IPS-NIHi7 (cell line): ENCODE measurements at regions not wholly inside any gene's neighbourhood (a gene's known extent, or its start where the extent isn't known, plus 50 kb on each side); places are given as distances from the start of the nearest gene placed in this dataset.
"Not testable (repeated sequence)": the region's sequence is repeated elsewhere in the genome, so short reads cannot be mapped to it uniquely, and the experiment has no call there.

ENCODE experiments used
- DNase-seq: peaks from one replicate; pipeline ENCODE4 v3.0.0; 2012; ENCODE audit warnings: mixed read lengths; ENCODE audit errors: extremely low spot score

DNA sequence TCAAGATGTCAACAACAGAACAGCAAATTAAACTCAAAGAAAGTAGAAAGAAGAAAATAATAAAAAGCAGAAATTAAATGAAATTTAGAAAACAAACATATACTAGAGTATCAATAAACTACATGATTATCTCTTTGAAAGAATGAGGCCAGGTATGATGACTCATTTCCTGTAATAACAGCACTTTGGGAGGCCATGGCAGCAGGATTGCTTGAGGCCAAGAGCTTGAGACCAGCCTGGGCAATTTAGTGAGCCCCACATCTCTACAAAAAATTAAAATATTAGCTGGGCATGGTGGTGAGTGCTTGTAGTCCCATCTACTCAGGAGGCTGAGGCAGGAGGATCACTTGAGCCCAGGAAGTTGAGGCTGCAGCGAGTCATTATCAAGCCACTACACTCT, 232.5 kb downstream of the RAB11FIP4 start:
- no peak for DNase-seq

- DNase-seq = no peak
Measured at GRCh38 chr17:31622500-31622899, 231.0 kb downstream of the RAB11FIP4 start.

- DNase-seq = no peak
Measured at GRCh38 chr17:31621566-31621965, 230.1 kb downstream of the RAB11FIP4 start.

DNA sequence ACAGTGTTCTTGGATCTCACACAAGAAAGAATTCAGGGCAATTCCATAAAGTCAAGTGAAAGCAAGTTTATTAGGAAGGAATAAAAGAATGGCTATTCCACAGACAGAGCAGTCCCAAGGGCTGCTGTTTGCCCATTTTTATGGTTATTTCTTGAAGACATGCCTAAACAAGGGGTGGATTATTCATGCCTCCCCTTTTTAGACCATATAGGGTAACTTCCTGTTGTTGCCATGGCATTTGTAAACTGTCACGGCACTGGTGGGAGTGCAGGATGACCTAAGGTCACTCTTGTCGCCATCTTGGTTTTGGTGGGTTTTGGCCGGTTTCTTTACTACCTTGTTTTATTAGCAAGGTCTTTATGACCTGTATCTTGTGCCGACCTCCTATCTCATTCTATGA, 219.6 kb downstream of the RAB11FIP4 start:
- not testable (repeated sequence) for DNase-seq

GRCh38 chr17:31609996-31610910, 218.8 kb downstream of the RAB11FIP4 start:
- peak; percentile 39 for DNase-seq

GRCh38 chr17:31609331-31609730, 217.9 kb downstream of the RAB11FIP4 start:
- DNase-seq = no peak

DNA sequence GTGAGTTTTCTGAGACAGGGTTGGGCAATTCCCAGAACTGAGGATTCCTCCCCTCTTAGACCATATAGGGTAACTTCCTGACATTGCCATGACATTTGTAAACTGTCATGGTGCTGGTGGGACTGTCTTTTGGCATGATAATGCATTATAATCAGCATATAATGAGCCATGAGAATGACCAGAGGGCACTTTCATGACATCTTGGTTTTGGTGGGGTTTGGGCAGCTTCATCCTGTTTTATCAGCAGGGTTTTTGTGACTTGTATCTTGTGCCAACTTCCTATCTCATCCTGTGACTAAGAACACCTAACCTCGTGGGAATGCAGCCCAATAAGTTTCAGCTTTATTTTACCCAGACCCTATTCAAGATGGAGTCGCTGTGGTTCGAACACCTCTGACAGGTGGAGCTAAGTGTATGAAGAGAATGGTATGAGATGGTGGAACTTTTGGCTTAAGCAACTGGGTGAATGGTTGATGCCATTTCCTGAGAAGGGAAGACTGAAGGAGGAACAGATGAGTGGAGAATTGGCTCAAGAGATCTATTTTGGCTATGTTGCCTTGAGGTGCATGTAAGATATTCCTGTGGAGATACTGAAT, 217.3 kb downstream of the RAB11FIP4 start:
- no peak for DNase-seq

- DNase-seq = no peak
Measured at GRCh38 chr17:31605761-31606160, 214.3 kb downstream of the RAB11FIP4 start.

DNA sequence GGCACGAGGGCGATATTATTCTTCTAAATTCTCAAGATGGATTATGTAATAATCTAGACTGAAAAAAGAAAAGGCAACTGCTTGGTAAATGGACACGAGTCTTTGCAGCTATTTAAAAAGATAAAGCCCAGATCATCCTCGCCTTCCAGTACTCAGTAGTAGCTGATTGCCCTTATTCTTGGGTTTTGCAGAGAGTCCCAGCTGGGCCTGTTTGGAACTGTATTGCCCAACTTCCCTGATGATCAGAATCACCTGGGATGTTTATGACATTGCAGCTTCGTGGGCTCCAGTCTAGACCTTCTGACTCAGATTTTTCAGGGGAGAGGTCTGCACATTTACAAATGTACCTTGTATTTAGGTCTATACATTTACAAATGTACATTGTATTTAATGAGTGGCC, 213.5 kb downstream of the RAB11FIP4 start:
- DNase-seq = no peak

- not testable (repeated sequence) for DNase-seq
Measured at GRCh38 chr17:31600144-31600543, 208.7 kb downstream of the RAB11FIP4 start.

DNA sequence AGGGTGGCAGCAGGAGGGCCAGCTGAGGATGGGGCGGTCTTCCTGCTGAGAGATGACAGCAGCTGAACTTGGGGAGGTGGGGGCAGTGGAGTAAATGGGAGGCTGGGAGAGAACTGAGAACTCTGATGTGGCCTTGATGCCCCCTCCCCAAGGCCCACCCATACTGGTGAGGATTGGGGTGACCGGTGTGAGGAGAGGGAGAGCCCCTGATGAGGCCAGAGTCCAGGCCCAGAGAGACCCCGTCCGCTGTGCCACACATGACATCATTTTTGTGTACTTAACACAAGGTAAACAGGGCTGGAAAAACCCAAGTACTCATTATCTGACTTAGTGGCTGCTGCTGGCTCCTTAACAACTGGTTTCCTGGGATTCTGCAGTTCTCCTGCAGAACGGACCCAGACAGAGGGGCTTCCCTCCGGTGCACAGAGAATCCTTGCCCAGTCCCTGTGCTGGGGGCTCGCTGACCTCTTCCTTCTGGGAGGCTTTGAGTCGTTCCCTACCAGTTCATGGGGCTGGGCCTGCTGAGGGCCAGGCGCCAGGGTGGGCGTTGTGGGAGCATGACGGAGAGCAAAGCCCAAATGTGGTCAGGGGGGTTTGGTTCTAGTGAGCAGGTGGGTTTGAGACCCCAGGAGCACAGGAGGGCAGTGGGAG, 207.6 kb downstream of the RAB11FIP4 start:
- no peak for DNase-seq

GRCh38 chr17:31598399-31598782, 206.9 kb downstream of the RAB11FIP4 start:
- DNase-seq = no peak

- no peak for DNase-seq
Measured at GRCh38 chr17:31597646-31598398, 206.3 kb downstream of the RAB11FIP4 start.

GRCh38 chr17:31596382-31597323, 205.2 kb downstream of the RAB11FIP4 start:
- DNase-seq = peak; percentile 80

DNA sequence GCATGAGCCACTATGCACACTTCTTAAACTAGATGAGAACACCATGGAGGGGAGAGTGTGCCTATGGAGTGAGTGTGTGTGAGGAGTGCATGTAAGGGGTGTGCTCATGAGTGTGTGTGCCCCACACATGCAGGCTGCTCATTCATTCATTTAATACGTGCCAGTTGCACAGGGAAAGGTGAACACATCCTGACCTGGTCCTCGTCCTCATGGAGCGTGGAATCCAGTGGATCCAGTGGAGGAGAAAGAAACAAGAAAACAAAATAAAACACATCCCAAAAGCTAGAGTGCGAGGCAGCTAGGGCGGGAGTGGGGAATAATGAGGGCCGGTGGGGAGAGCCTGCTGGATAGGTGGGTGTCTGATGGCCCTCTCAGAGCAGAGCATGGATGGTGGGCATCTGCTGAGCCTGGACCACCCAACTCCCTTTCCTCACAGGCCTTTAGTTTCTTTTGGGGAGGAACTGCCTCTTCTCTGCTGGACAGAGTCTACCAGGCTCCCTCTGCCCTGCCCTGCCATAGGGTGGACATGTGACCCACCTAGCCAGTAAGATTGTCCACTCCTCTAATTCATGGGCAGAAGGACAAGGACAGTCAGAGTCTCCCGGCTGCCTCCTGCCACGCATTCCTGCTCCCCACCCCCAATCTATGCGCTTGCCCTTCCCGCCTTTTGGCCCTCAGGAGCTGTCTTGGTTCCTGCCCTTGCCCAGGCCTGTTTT, 204.3 kb downstream of the RAB11FIP4 start:
- DNase-seq = no peak

DNA sequence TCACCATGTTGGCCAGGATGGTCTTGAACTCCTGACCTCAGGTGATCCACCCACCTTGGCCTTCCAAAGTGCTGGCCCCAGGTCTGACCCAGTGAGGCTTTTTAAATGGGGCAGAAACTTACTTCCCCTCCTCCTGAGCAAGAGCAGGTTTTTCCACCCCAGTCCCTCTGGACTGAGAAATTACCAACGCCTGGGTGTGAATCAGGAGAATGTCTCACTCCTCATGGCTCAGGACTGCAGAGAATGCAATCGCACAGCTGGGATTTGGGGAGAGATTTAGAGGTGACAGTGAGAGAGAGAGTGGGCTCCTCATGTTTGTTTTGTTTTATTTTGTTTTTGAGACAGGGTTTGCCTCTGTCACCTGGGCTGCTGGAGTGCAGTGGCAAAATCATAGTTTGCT, 203.6 kb downstream of the RAB11FIP4 start:
- DNase-seq = no peak

DNA sequence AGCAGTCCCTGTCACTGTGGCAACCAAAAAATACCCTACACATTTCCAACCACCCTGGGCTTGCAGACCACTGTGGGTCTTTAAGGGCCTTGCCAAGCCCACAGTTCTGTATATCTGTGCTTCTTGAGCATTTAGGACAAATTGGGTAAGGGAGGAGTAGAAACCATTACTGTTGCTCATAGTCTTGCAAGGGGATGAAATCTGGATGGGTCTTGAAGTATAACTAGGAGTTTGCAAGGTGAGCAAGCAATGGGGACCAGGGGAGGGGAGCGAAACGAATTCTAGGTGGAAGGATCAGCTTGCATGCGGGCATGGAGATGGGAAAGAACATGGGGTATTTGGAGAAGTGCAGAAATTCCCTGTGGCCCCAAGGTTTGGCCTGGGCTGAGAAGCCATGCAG, 202.9 kb downstream of the RAB11FIP4 start:
- no peak for DNase-seq

- no peak for DNase-seq
Measured at GRCh38 chr17:31593806-31594205, 202.3 kb downstream of the RAB11FIP4 start.

DNA sequence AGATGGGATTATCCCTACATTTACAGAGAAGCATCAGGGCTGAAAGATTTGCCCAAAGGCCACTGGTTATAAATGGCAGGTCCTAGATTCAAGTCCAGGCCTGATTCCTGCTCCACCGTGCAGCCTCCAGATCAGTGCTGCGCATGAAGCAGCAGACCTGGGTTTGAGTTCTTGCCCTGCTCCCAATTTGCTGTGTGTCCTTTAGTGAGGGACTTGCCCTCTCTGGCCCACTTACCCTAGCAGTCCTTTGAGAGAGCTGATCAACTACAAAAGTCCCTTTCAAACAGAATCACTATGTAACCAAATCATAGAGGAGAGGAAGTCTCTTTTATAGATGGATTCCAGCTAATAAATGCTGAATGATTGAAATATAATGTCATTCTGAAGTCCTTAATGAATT, 200.4 kb downstream of the RAB11FIP4 start:
- DNase-seq = no peak

GRCh38 chr17:31588512-31588911, 197.0 kb downstream of the RAB11FIP4 start:
- DNase-seq = no peak
